ENCODE measurements at regions not wholly inside any gene's neighbourhood (a gene's known extent, or its start where the extent isn't known, plus 50 kb on each side); places are given as distances from the start of the nearest gene placed in this dataset.

DNA sequence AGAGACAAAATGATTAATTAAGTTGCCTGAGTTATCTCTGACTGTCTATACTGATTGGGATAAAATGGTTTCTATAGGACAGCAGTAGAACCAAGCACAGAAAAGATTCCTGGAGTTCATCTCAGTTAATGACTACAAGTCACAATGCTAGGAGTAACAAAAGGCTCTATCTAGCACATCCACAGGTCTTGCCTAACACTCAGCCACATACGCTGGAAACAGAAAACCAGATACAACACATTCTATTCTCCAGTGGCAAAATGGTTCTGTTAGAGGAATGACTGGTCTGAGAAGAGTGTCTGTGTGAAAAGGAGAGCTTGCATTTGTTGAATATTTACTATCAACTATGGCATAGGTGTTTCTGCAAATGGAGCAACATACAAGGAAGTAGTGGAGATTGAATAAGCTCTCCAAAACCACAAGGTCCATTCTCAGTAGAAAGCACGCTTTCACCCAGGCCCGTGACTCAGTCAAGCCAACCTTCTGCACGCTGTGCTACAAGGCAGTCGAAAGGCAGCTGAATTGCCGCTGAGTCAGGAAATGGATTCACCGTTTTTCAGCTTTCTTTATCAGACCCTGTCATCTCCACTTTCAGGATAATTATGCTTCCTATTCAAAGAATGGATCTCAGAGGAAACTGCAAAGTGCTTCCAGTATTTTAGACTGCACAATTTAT, 761.5 kb downstream of the EFNB2 start:
- DNase-seq, result no peak
- Histone ChIP-seq H3K4me3 (ENCODE audit: low read length) (no peak overlapping the region), H3K9me3 (ENCODE audit: low read length) (peaks cover 27% of the 10 kb centered on the region), H3K79me2 (ENCODE audit: low read length) (no peaks in the 10 kb centered on the region), H2AFZ (ENCODE audit: low read length) (no peak overlapping the region), H3K4me1 (ENCODE audit: low read length) (no peaks in the 10 kb centered on the region), H3K9ac (ENCODE audit: low read length) (no peak overlapping the region), H3K27me3 (ENCODE audit: low read length) (no peaks in the 10 kb centered on the region), H3K4me2 (ENCODE audit: low read depth, low read length, poor library complexity, severe bottlenecking) (no peak overlapping the region), H3K27ac (ENCODE audit: low read length) (no peak overlapping the region), H3K9me2 (replicated peaks; ENCODE audit: insufficient read depth, low read length) (0 out of 2 replicates have a peak, but pooled peaks cover 4% of the 10 kb centered on the region), H3K36me3 (ENCODE audit: insufficient read depth, low read length) (no peaks in the 10 kb centered on the region), H4K20me1 (ENCODE audit: insufficient read depth, low read depth, low read length) (no peaks in the 10 kb centered on the region)

DNA sequence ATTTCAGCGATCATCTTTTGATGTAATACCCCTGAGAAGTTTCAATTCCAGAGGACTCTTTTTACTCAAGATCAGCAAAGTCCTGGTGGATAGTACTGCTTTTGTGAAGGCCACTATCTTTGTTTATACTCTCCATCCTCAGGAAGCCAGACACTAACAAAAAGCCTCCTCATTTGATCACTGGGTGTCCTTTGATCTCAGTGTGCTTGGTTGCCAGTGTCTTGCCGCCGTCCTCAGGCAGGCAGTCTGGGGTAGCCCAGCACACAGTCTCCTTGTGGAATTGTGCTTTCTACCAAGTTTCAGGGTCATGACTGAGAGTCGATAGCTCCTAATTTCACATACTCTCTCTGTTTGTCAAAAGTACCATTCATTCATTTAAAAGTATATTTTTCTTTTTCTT, 762.2 kb downstream of the EFNB2 start:
- H3K27ac ChIP-seq (ENCODE audit: low read length), result no peak overlapping the region
- no peak overlapping the region for H2AFZ ChIP-seq (ENCODE audit: low read length)
- no peaks in the 10 kb centered on the region for H3K36me3 ChIP-seq (ENCODE audit: insufficient read depth, low read length)
- no peak overlapping the region for H3K4me2 ChIP-seq (ENCODE audit: low read depth, low read length, poor library complexity, severe bottlenecking)
- H3K9ac ChIP-seq (ENCODE audit: low read length), result no peak overlapping the region
- H3K4me1 ChIP-seq (ENCODE audit: low read length), result no peaks in the 10 kb centered on the region
- 0 out of 2 replicates have a peak, but pooled peaks cover 4% of the 10 kb centered on the region for H3K9me2 ChIP-seq (replicated peaks; ENCODE audit: insufficient read depth, low read length)
- H3K79me2 ChIP-seq (ENCODE audit: low read length), result no peaks in the 10 kb centered on the region
- H4K20me1 ChIP-seq (ENCODE audit: insufficient read depth, low read depth, low read length), result no peaks in the 10 kb centered on the region
- no peak overlapping the region for H3K4me3 ChIP-seq (ENCODE audit: low read length)
- H3K27me3 ChIP-seq (ENCODE audit: low read length), result no peaks in the 10 kb centered on the region
- H3K9me3 ChIP-seq (ENCODE audit: low read length), result peaks cover 25% of the 10 kb centered on the region
- no peak for DNase-seq

DNA sequence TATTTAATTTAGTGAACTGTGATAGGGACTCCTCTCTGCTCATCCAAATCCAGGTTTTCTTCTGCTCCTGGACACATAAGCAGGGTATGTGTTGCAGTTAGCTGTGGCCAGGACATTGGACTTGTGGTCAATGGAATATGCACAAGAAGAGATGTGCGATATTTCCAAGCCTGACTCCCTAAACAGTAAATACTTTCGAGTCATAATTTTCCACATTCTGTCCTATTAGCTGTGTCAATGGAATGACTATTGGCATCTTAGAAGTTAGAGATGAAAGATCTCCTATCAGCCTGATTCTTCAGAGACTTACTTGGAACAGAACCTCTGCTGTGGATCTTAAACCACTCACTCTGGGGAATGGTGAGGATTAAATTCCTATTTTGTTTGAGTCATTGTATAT, 771.0 kb downstream of the EFNB2 start:
- Histone ChIP-seq H3K27ac (ENCODE audit: low read length) (no peak overlapping the region), H3K4me1 (ENCODE audit: low read length) (no peaks in the 10 kb centered on the region), H2AFZ (ENCODE audit: low read length) (no peak overlapping the region), H3K36me3 (ENCODE audit: insufficient read depth, low read length) (no peaks in the 10 kb centered on the region), H4K20me1 (ENCODE audit: insufficient read depth, low read depth, low read length) (no peaks in the 10 kb centered on the region), H3K4me3 (ENCODE audit: low read length) (no peak overlapping the region), H3K27me3 (ENCODE audit: low read length) (no peaks in the 10 kb centered on the region), H3K9me3 (ENCODE audit: low read length) (peaks cover 28% of the 10 kb centered on the region), H3K79me2 (ENCODE audit: low read length) (no peaks in the 10 kb centered on the region), H3K9me2 (replicated peaks; ENCODE audit: insufficient read depth, low read length) (no peaks in the 10 kb centered on the region), H3K9ac (ENCODE audit: low read length) (no peak overlapping the region), H3K4me2 (ENCODE audit: low read depth, low read length, poor library complexity, severe bottlenecking) (no peak overlapping the region)
- no peak for DNase-seq

DNA sequence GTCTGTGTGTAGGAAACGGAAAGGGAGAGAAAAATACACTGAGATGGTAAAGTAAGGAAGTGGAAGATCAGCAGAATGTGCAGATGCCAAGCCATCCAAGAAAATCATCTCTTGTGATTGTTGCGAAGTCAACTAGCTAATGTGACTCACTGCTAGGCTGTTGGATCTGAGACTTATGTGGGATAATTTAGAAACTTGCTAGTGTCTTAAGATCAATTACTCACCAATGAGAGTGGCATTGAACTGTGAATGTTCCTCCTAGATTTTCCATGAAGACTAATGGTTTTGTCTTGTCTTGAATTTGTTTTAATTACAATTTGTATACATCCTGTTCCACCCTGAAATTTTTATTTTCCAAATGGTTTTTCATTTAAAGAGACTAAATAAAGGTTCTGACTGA, 771.6 kb downstream of the EFNB2 start:
- Histone ChIP-seq H3K4me3 (ENCODE audit: low read length) (no peak overlapping the region), H3K27me3 (ENCODE audit: low read length) (no peaks in the 10 kb centered on the region), H3K9me2 (replicated peaks; ENCODE audit: insufficient read depth, low read length) (no peaks in the 10 kb centered on the region), H3K36me3 (ENCODE audit: insufficient read depth, low read length) (no peaks in the 10 kb centered on the region), H3K9me3 (ENCODE audit: low read length) (peaks cover 28% of the 10 kb centered on the region), H3K27ac (ENCODE audit: low read length) (no peak overlapping the region), H3K4me2 (ENCODE audit: low read depth, low read length, poor library complexity, severe bottlenecking) (no peak overlapping the region), H3K4me1 (ENCODE audit: low read length) (no peaks in the 10 kb centered on the region), H3K9ac (ENCODE audit: low read length) (no peak overlapping the region), H4K20me1 (ENCODE audit: insufficient read depth, low read depth, low read length) (no peaks in the 10 kb centered on the region), H3K79me2 (ENCODE audit: low read length) (no peaks in the 10 kb centered on the region), H2AFZ (ENCODE audit: low read length) (no peak overlapping the region)
- no peak for DNase-seq

DNA sequence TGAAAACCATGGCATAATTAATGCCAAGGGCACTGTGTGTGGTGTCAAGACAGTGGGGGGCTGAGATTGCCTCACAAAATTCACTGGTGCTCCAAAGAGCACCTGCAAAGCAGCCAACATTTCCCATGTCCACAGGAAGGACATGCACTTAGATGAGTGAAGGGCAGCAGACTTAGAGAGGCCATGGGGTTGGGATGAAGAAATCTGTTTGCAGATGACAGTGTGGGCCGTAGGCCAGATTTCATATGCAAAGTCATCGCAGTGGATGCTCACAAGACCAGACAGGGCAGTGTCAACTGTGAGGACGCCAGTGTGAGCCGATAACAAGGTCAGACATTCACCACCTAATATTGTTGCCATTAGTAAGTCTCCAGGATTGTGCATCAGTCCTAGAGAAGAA, 773.4 kb downstream of the EFNB2 start:
- Histone ChIP-seq H4K20me1 (ENCODE audit: insufficient read depth, low read depth, low read length) (no peaks in the 10 kb centered on the region), H3K4me2 (ENCODE audit: low read depth, low read length, poor library complexity, severe bottlenecking) (no peak overlapping the region), H3K36me3 (ENCODE audit: insufficient read depth, low read length) (no peaks in the 10 kb centered on the region)

DNA sequence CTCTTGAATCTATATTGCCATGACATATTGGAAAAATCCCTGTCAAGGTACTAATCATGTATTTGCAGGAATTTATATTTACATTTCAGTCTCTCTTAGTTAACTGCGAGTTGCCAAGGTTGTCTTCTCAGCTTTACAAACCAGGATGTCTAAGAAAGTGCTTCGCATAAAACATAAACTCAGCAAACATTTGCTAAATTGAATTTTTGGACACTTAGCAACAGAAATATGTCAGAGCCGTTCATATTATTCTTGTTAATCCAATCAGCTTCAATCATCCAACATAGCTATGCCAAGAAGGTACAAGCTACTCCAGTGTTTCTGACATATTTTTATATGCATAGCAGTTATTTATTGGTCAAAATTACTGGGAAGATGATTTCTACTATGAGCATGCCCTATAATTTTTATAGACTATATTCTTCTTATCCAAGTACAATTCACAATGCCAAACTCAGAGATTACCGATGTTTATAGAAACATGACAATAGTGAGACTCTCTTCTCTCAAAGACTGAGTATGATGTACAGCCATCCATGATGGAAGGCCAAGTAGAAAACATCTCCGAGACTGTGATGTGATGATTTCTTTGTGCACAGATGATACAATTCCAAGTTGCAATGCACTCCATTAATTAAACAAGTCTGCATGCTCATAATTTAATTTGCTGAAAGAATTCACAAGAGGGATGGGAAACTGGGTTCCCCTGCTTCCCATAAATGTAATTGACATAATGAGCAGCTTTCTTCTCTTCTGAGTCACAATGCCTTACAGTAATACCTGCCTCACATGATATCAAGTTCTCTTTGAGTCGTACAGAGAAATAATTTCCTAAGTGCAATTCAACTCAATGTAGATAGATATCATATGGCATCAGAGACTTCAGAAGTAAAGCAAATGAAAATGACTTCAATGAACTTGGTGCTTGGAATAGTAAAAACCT, 776.3 kb downstream of the EFNB2 start:
- no peak for DNase-seq
- Histone ChIP-seq H3K36me3 (ENCODE audit: insufficient read depth, low read length) (no peaks in the 10 kb centered on the region), H3K4me1 (ENCODE audit: low read length) (no peaks in the 10 kb centered on the region), H3K4me2 (ENCODE audit: low read depth, low read length, poor library complexity, severe bottlenecking) (no peak overlapping the region), H4K20me1 (ENCODE audit: insufficient read depth, low read depth, low read length) (no peaks in the 10 kb centered on the region), H3K9ac (ENCODE audit: low read length) (no peak overlapping the region), H3K27me3 (ENCODE audit: low read length) (no peaks in the 10 kb centered on the region), H2AFZ (ENCODE audit: low read length) (no peak overlapping the region), H3K9me3 (ENCODE audit: low read length) (peaks cover 26% of the 10 kb centered on the region), H3K9me2 (replicated peaks; ENCODE audit: insufficient read depth, low read length) (no peaks in the 10 kb centered on the region), H3K79me2 (ENCODE audit: low read length) (no peaks in the 10 kb centered on the region), H3K27ac (ENCODE audit: low read length) (no peak overlapping the region), H3K4me3 (ENCODE audit: low read length) (no peak overlapping the region)

More for the DNA sequence above, 773.4 kb downstream of the EFNB2 start:
- Histone ChIP-seq H3K27me3 (ENCODE audit: low read length) (no peaks in the 10 kb centered on the region), H3K4me1 (ENCODE audit: low read length) (no peaks in the 10 kb centered on the region), H2AFZ (ENCODE audit: low read length) (no peak overlapping the region), H3K9ac (ENCODE audit: low read length) (no peak overlapping the region), H3K9me2 (replicated peaks; ENCODE audit: insufficient read depth, low read length) (no peaks in the 10 kb centered on the region), H3K79me2 (ENCODE audit: low read length) (no peaks in the 10 kb centered on the region), H3K9me3 (ENCODE audit: low read length) (peaks cover 20% of the 10 kb centered on the region), H3K4me3 (ENCODE audit: low read length) (no peak overlapping the region), H3K27ac (ENCODE audit: low read length) (no peak overlapping the region)
- no peak for DNase-seq

DNA sequence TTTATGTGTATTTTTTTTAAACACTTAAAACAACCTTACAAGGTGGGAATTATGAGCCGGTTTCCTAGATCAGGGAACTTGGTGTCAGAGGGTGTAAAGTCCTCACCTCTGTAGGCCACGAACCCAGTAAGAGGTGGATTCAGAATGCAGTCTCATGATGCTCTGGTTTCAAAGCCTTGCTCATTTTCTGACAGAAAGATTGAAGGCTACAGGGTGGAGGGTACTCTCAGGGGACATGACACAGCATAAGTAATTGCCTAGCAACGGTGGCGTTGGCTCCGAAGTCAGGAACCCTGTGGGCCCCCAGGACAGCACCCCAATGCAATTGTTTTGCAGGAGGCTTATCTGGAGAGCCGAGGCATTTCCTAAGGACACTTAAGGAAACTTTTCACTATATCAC, 794.7 kb downstream of the EFNB2 start:
- Histone ChIP-seq H3K36me3 (ENCODE audit: insufficient read depth, low read length) (no peaks in the 10 kb centered on the region), H3K27me3 (ENCODE audit: low read length) (no peaks in the 10 kb centered on the region), H3K4me1 (ENCODE audit: low read length) (no peaks in the 10 kb centered on the region), H3K79me2 (ENCODE audit: low read length) (no peaks in the 10 kb centered on the region), H3K27ac (ENCODE audit: low read length) (no peak overlapping the region), H3K9ac (ENCODE audit: low read length) (no peak overlapping the region), H3K4me2 (ENCODE audit: low read depth, low read length, poor library complexity, severe bottlenecking) (no peak overlapping the region), H3K9me2 (replicated peaks; ENCODE audit: insufficient read depth, low read length) (no peaks in the 10 kb centered on the region), H3K4me3 (ENCODE audit: low read length) (no peak overlapping the region), H4K20me1 (ENCODE audit: insufficient read depth, low read depth, low read length) (no peaks in the 10 kb centered on the region), H2AFZ (ENCODE audit: low read length) (no peak overlapping the region), H3K9me3 (ENCODE audit: low read length) (peaks cover 39% of the 10 kb centered on the region)
- no peak for DNase-seq

DNA sequence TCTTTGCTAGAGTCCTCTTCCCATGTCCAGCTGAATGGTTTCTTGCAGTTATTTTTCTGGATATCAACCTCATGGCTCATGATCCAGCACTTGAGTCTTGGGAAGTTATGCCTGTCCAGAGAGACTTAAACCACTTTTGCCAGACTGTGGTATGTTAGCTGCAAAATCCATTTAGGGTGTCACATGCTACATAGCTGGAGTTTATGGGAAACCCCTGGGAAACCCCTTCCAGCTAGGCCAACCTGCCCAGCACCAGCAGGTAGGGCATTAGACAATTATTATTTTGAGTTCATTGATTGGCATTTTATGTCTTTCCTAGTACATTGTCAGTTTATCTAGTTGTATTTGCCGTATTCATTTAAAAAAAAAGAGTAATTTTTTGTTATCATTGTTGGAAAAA, 797.8 kb downstream of the EFNB2 start:
- Histone ChIP-seq H3K36me3 (ENCODE audit: insufficient read depth, low read length) (no peaks in the 10 kb centered on the region), H3K79me2 (ENCODE audit: low read length) (no peaks in the 10 kb centered on the region), H3K4me1 (ENCODE audit: low read length) (no peaks in the 10 kb centered on the region), H3K4me3 (ENCODE audit: low read length) (no peak overlapping the region), H3K27me3 (ENCODE audit: low read length) (no peaks in the 10 kb centered on the region), H2AFZ (ENCODE audit: low read length) (no peak overlapping the region), H3K9ac (ENCODE audit: low read length) (no peak overlapping the region), H3K9me2 (replicated peaks; ENCODE audit: insufficient read depth, low read length) (no peaks in the 10 kb centered on the region), H3K27ac (ENCODE audit: low read length) (no peak overlapping the region), H3K4me2 (ENCODE audit: low read depth, low read length, poor library complexity, severe bottlenecking) (no peak overlapping the region), H4K20me1 (ENCODE audit: insufficient read depth, low read depth, low read length) (no peaks in the 10 kb centered on the region), H3K9me3 (ENCODE audit: low read length) (peaks cover 28% of the 10 kb centered on the region)
- no peak for DNase-seq
